ENCODE measurements at regions not wholly inside any gene's neighbourhood (a gene's known extent, or its start where the extent isn't known, plus 50 kb on each side); places are given as distances from the start of the nearest gene placed in this dataset.

DNA sequence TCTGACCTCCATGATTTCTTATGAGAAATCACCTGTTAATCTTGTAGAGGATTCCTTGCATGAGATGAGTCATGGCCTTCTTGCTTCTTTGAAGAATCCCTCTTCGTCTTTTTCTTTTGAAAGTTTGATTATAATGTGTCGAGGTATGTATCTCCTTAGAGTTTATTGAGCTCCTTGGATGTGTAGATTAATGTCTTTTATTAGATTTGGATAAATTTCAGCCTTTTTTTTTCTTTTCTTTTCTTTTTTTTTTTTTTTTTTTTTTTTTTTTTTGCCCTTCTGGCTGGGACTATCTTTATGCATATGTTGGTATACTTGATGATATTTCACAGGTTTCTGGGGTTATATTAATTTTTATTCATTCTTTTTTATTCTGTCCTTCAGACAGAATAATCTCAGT lies 72.3 kb upstream of the ITGA4 start:
- Histone ChIP-seq H3K27me3 (ENCODE audit: control insufficient read depth, insufficient read depth, low read length) (no peaks in the 10 kb centered on the region), H3K9ac (ENCODE audit: low read depth, low read length) (no peak overlapping the region), H3K4me1 (ENCODE audit: control insufficient read depth, insufficient read depth, low read length) (no peaks in the 10 kb centered on the region), H3K4me3 (ENCODE audit: low read depth, low read length) (no peak overlapping the region), H3K27ac (ENCODE audit: low read depth, low read length) (no peak overlapping the region), H3K9me3 (ENCODE audit: control insufficient read depth, insufficient read depth, low read length) (no peaks in the 10 kb centered on the region), H3K36me3 (ENCODE audit: control insufficient read depth, insufficient read depth, low read length) (no peaks in the 10 kb centered on the region)

DNA sequence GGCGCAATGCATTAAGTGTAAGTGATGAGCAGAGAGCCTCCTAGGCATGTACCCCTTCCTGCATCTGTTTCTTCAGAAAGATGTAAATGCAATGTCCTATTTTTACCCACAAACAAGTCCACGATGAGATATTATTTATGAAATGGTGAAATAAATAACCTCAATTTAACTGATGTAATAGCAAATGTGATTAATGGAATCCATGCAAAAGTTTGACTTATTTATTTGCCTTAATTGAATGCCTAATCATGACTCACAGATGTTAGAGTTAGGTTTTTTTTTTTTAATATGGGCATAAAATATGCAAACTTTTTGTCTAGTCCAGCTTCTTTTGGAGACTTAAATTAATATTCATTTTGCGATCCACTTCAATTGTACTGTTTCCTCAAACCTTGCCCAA lies 67.7 kb upstream of the ITGA4 start:
- Histone ChIP-seq H3K27ac (ENCODE audit: low read depth, low read length) (no peak overlapping the region), H3K27me3 (ENCODE audit: control insufficient read depth, insufficient read depth, low read length) (no peaks in the 10 kb centered on the region), H3K9ac (ENCODE audit: low read depth, low read length) (no peak overlapping the region), H3K4me3 (ENCODE audit: low read depth, low read length) (no peak overlapping the region), H3K36me3 (ENCODE audit: control insufficient read depth, insufficient read depth, low read length) (no peaks in the 10 kb centered on the region), H3K4me1 (ENCODE audit: control insufficient read depth, insufficient read depth, low read length) (no peaks in the 10 kb centered on the region), H3K9me3 (ENCODE audit: control insufficient read depth, insufficient read depth, low read length) (no peaks in the 10 kb centered on the region)

DNA sequence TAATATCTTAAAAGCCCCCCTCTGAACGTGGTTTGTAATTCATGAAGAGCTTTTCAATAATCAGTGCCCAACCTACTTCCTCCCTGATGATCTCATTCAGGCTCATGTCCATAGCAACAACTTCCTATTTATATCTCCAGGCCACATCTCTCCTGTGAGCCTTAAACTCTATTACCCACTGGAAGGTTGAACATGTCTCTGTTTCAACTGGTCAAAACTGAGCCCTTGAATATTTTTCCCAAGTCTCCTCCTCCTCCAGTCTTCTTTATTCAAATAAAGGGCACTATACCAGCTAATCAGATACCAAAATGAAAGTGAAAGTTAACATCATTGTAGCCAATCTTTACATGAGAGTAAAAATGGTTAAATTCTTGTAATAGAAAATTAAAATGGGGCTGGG lies 63.7 kb upstream of the ITGA4 start:
- Histone ChIP-seq H3K36me3 (ENCODE audit: control insufficient read depth, insufficient read depth, low read length) (no peaks in the 10 kb centered on the region), H3K27me3 (ENCODE audit: control insufficient read depth, insufficient read depth, low read length) (no peaks in the 10 kb centered on the region), H3K4me1 (ENCODE audit: control insufficient read depth, insufficient read depth, low read length) (no peaks in the 10 kb centered on the region), H3K9ac (ENCODE audit: low read depth, low read length) (no peak overlapping the region), H3K9me3 (ENCODE audit: control insufficient read depth, insufficient read depth, low read length) (no peaks in the 10 kb centered on the region), H3K27ac (ENCODE audit: low read depth, low read length) (no peak overlapping the region), H3K4me3 (ENCODE audit: low read depth, low read length) (no peak overlapping the region)

DNA sequence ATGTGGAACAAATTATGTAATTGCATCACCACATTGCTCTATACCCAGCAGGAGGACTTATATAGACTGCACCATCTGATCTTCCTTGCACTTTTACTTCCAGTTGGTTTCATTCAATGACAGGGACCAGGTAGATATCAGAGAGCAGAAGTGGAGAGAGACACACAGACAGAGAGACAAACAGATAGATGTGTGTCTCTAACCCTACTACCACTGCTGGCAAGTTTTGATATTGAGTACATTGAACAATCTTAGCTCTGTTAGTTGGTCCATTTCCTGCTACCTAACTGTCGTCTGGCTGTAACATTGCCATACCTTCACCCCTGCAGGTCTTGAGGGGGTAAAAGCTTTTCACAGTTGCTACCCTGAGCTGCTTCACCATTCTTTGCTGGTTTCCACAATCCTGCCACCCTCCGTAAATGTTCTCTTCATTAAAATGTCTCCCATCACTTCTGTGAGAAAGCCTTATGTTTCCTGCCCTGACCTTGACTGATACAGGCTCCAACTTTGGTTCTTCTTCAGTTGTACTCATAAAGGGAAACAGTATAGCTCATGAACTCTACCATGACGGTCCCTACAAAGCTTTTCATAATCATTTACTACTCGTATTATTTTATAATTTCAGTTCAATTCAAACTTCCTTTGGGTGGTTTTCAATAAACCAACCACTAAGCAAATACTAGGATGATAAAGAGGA lies 62.3 kb upstream of the ITGA4 start:
- no peaks in the 10 kb centered on the region for H3K27me3 ChIP-seq (ENCODE audit: control insufficient read depth, insufficient read depth, low read length)
- no peaks in the 10 kb centered on the region for H3K4me1 ChIP-seq (ENCODE audit: control insufficient read depth, insufficient read depth, low read length)
- no peaks in the 10 kb centered on the region for H3K9me3 ChIP-seq (ENCODE audit: control insufficient read depth, insufficient read depth, low read length)
- H3K27ac ChIP-seq (ENCODE audit: low read depth, low read length) = no peak overlapping the region
- H3K36me3 ChIP-seq (ENCODE audit: control insufficient read depth, insufficient read depth, low read length) = no peaks in the 10 kb centered on the region
- no peak overlapping the region for H3K4me3 ChIP-seq (ENCODE audit: low read depth, low read length)
- H3K9ac ChIP-seq (ENCODE audit: low read depth, low read length) = no peak overlapping the region

DNA sequence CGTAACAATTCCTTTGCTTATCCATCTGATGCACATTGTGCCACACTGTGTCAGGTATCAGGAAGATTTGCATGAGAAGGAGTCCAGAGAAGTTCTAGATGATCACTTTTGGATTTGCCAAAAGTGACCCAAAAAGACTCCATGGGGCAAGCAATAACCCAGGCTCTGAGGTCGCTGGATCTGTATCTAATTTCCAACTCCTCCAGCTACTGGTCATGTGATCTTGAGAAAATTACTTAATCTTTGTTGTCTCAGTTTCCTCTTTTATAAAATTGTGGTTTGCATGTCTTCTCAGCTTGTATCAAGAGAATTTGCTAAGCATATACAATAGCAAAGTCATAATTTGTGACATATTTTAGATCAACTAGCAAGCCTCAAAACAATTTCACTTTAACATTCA lies 61.3 kb upstream of the ITGA4 start:
- no peak overlapping the region for H3K9ac ChIP-seq (ENCODE audit: low read depth, low read length)
- H3K4me1 ChIP-seq (ENCODE audit: control insufficient read depth, insufficient read depth, low read length) = no peaks in the 10 kb centered on the region
- no peak overlapping the region for H3K4me3 ChIP-seq (ENCODE audit: low read depth, low read length)
- no peaks in the 10 kb centered on the region for H3K27me3 ChIP-seq (ENCODE audit: control insufficient read depth, insufficient read depth, low read length)
- no peak overlapping the region for H3K27ac ChIP-seq (ENCODE audit: low read depth, low read length)
- H3K9me3 ChIP-seq (ENCODE audit: control insufficient read depth, insufficient read depth, low read length) = no peaks in the 10 kb centered on the region
- no peaks in the 10 kb centered on the region for H3K36me3 ChIP-seq (ENCODE audit: control insufficient read depth, insufficient read depth, low read length)

DNA sequence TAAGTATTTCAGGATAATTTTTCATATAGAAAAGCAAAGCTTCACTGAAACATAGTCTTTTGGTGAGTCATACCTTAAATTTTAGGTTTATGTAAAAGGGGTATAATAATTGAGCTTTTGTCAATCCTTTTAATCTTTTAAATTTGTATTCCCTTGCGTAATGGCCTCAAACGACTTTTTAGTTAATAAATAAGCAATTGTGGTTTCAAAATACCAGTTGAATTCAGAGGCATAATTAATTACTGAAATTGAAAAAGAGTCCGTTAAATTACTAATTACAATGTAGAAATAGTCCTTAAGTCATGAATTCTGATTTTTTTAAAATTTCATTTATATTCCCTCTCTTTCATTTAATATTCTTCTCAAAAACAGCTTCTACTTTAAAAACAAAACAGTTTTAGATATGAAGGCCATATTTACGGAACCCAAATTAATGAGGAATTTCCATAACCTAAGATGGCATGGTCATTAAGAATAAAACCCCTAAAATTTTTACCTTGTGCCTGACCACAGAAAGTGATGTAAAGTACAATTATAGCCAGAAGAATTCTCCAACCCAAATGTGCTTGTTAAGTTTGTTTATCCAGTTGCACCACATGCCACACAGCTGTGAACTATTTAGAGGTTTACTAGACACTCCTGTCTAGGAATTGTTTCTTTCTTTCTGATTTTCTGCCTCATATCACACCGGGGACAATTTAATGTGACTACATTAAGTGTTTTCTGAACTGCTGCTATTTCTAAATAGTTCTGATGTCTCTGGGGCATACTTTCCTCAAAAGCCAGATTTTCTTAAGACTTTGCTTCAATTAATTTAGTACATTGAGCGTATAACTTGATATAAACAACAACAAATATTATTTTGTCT lies 60.7 kb upstream of the ITGA4 start:
- H3K9ac ChIP-seq (ENCODE audit: low read depth, low read length) = no peak overlapping the region
- no peaks in the 10 kb centered on the region for H3K9me3 ChIP-seq (ENCODE audit: control insufficient read depth, insufficient read depth, low read length)
- no peaks in the 10 kb centered on the region for H3K4me1 ChIP-seq (ENCODE audit: control insufficient read depth, insufficient read depth, low read length)
- H3K4me3 ChIP-seq (ENCODE audit: low read depth, low read length) = no peak overlapping the region
- no peak overlapping the region for H3K27ac ChIP-seq (ENCODE audit: low read depth, low read length)
- H3K36me3 ChIP-seq (ENCODE audit: control insufficient read depth, insufficient read depth, low read length) = no peaks in the 10 kb centered on the region
- no peaks in the 10 kb centered on the region for H3K27me3 ChIP-seq (ENCODE audit: control insufficient read depth, insufficient read depth, low read length)

DNA sequence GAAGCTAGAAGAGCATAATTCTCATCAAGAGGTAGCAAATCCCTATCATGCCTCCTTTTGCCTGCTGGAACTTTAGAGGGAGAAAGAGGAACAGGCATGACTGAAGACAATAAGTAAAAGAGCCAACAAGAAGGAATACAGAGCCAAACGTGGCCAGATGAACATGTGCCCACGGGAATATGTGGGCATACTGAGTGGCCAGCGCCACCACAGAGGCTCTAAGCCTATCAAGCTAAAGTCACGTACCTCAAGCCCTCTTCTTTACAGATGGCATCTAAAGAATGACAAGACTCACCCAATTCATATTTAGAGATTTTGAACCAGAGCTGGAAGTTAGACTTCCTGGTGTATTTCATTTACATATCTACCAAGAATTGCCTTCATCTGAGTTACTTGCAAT lies 59.9 kb upstream of the ITGA4 start:
- Histone ChIP-seq H3K36me3 (ENCODE audit: control insufficient read depth, insufficient read depth, low read length) (no peaks in the 10 kb centered on the region), H3K27me3 (ENCODE audit: control insufficient read depth, insufficient read depth, low read length) (no peaks in the 10 kb centered on the region), H3K4me3 (ENCODE audit: low read depth, low read length) (no peak overlapping the region), H3K4me1 (ENCODE audit: control insufficient read depth, insufficient read depth, low read length) (no peaks in the 10 kb centered on the region), H3K9me3 (ENCODE audit: control insufficient read depth, insufficient read depth, low read length) (no peaks in the 10 kb centered on the region), H3K27ac (ENCODE audit: low read depth, low read length) (no peak overlapping the region), H3K9ac (ENCODE audit: low read depth, low read length) (no peak overlapping the region)

DNA sequence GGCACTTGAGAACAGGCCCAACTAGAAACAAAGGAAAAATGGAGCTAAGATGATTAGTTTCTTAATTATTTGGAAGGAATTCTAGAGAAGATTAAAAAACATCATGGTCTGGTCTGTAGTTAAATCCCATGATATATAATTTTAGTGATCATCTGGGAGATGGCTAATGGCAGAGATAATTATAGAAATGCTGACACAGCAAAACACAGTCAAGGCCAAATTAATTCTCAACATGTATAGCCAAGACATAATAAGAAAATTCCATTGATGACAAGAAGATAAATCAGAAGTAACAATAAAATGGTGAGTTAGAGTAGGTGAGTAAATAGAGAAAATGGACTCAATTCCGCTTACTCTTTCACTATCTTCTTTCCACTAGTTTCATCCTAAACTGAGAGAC lies 59.2 kb upstream of the ITGA4 start:
- H3K36me3 ChIP-seq (ENCODE audit: control insufficient read depth, insufficient read depth, low read length) = no peaks in the 10 kb centered on the region
- H3K4me1 ChIP-seq (ENCODE audit: control insufficient read depth, insufficient read depth, low read length) = no peaks in the 10 kb centered on the region
- no peaks in the 10 kb centered on the region for H3K27me3 ChIP-seq (ENCODE audit: control insufficient read depth, insufficient read depth, low read length)
- H3K9ac ChIP-seq (ENCODE audit: low read depth, low read length) = no peak overlapping the region
- no peaks in the 10 kb centered on the region for H3K9me3 ChIP-seq (ENCODE audit: control insufficient read depth, insufficient read depth, low read length)
- H3K4me3 ChIP-seq (ENCODE audit: low read depth, low read length) = no peak overlapping the region
- no peak overlapping the region for H3K27ac ChIP-seq (ENCODE audit: low read depth, low read length)

DNA sequence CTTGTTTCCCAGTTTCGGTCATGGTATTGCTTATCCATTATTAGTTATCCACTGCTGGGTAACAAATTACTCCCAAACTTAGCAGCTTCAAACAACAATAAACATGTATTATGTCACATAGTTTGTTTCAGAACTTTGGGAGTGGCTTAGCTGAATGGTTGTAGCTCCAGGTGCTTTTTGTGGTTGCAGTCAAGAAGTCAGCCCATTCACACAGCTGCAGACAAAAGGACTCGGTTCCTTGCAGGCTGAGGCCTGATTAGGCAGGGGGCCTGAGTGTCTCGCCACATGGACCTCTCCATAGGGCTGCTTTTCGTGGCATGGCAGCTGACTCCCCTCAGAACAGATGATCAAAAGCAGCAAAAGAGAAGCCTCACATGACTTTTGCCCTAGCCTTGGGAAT lies 58.2 kb upstream of the ITGA4 start:
- Histone ChIP-seq H3K4me1 (ENCODE audit: control insufficient read depth, insufficient read depth, low read length) (no peaks in the 10 kb centered on the region), H3K9ac (ENCODE audit: low read depth, low read length) (no peak overlapping the region), H3K27me3 (ENCODE audit: control insufficient read depth, insufficient read depth, low read length) (no peaks in the 10 kb centered on the region), H3K36me3 (ENCODE audit: control insufficient read depth, insufficient read depth, low read length) (no peaks in the 10 kb centered on the region), H3K4me3 (ENCODE audit: low read depth, low read length) (no peak overlapping the region), H3K9me3 (ENCODE audit: control insufficient read depth, insufficient read depth, low read length) (no peaks in the 10 kb centered on the region), H3K27ac (ENCODE audit: low read depth, low read length) (no peak overlapping the region)

DNA sequence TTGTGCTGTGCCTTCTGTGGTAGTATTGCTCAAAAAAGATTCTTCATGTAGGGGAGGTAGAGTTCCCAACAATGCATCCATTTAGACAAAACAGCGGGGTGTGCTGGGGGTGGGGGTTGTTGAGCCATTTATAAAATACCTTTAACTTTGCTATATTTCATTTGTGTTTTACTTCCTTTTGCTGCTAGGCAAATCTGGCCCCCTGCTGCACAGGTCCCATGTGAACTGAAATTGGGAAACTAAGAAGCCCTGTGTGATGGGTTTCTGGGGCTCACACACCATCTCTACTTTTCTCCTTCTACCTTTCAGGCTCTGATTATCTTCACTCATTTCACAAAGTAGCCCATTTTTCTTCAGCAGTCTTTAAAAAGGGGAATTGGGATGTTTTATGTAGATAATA lies 52.7 kb upstream of the ITGA4 start:
- Histone ChIP-seq H3K4me1 (ENCODE audit: control insufficient read depth, insufficient read depth, low read length) (no peaks in the 10 kb centered on the region), H3K36me3 (ENCODE audit: control insufficient read depth, insufficient read depth, low read length) (no peaks in the 10 kb centered on the region), H3K9ac (ENCODE audit: low read depth, low read length) (no peak overlapping the region), H3K27me3 (ENCODE audit: control insufficient read depth, insufficient read depth, low read length) (no peaks in the 10 kb centered on the region), H3K9me3 (ENCODE audit: control insufficient read depth, insufficient read depth, low read length) (no peaks in the 10 kb centered on the region), H3K4me3 (ENCODE audit: low read depth, low read length) (no peak overlapping the region), H3K27ac (ENCODE audit: low read depth, low read length) (no peak overlapping the region)

DNA sequence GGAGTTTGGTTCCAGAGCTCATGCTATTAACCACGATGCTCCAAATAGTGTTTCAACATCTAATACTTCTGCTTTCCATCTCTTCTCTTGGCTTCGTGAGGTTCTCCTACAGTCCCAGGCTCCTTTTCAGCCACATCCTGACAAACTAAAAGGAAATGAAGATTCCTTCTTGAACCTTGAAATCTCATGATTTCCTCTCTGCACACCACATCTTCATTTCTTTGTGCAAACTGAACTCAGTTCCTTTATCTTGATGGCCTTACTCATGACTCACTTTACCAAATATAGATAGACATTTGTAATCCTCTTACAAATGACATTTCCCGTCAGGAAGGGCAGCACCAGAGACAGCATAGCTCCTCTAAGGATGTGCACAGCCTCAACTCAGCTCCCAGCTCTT lies 50.0 kb upstream of the ITGA4 start:
- Histone ChIP-seq H3K9ac (ENCODE audit: low read depth, low read length) (no peak overlapping the region), H3K36me3 (ENCODE audit: control insufficient read depth, insufficient read depth, low read length) (no peaks in the 10 kb centered on the region), H3K4me3 (ENCODE audit: low read depth, low read length) (no peak overlapping the region), H3K9me3 (ENCODE audit: control insufficient read depth, insufficient read depth, low read length) (no peaks in the 10 kb centered on the region), H3K27ac (ENCODE audit: low read depth, low read length) (no peak overlapping the region), H3K4me1 (ENCODE audit: control insufficient read depth, insufficient read depth, low read length) (peaks cover 5% of the 10 kb centered on the region; the same call in 1 of the 2 replicates), H3K27me3 (ENCODE audit: control insufficient read depth, insufficient read depth, low read length) (no peaks in the 10 kb centered on the region)
